Liver (tissue), 8 donors: ENCODE measurements at regions not wholly inside any gene's neighbourhood (a gene's known extent, or its start where the extent isn't known, plus 50 kb on each side); places are given as distances from the start of the nearest gene placed in this dataset.

ENCODE experiments used
- DNase-seq: peaks from one replicate; pipeline ENCODE4 v3.0.0-alpha.2; 2017; ENCODE audit warnings: low spot score
- H3K27ac ChIP-seq, 2 donors: one replicate each; pipeline ENCODE4 v1.7.0; 2013; ENCODE audit warnings: inconsistent platforms in 2 of 2, low read length in 2 of 2, control low read depth in 1 of 2, low read depth in 1 of 2, mild to moderate bottlenecking in 1 of 2
- H3K27me3 ChIP-seq, 4 donors: one replicate each; pipeline versions ENCODE4 v1.6.1 to v1.7.0; 2013; ENCODE audit warnings: low read length in 3 of 4, inconsistent platforms in 1 of 4, mild to moderate bottlenecking in 1 of 4, moderate library complexity in 1 of 4; ENCODE audit not compliant: control insufficient read depth in 4 of 4, insufficient read depth in 4 of 4
- H3K36me3 ChIP-seq, 4 donors: one replicate each; pipeline versions ENCODE4 v1.6.1 to v1.7.0; 2013; ENCODE audit warnings: low read length in 3 of 4, mild to moderate bottlenecking in 3 of 4, low read depth in 1 of 4, moderate library complexity in 1 of 4; ENCODE audit not compliant: control insufficient read depth in 4 of 4, insufficient read depth in 3 of 4
- H3K4me1 ChIP-seq, 4 donors: one replicate each; pipeline versions ENCODE4 v1.6.1 to v1.7.0; 2013; ENCODE audit warnings: low read length in 3 of 4, mild to moderate bottlenecking in 3 of 4, moderate library complexity in 1 of 4; ENCODE audit not compliant: control insufficient read depth in 4 of 4, insufficient read depth in 4 of 4
- H3K4me3 ChIP-seq, 3 donors: one replicate each; pipeline versions ENCODE4 v1.6.1 to v1.7.0; 2013; ENCODE audit warnings: low read length in 3 of 3, control low read depth in 1 of 3, low read depth in 1 of 3, mild to moderate bottlenecking in 1 of 3
- H3K9ac ChIP-seq, 2 donors: one replicate each; pipeline ENCODE4 v1.7.0; 2013; ENCODE audit warnings: low read length in 2 of 2, mild to moderate bottlenecking in 2 of 2, moderate library complexity in 2 of 2, control low read depth in 1 of 2, low read depth in 1 of 2
- H3K9me3 ChIP-seq, 4 donors: one replicate each; pipeline versions ENCODE4 v1.6.1 to v1.7.0; 2013; ENCODE audit warnings: low read length in 3 of 4; ENCODE audit not compliant: control insufficient read depth in 4 of 4
- EGR1 ChIP-seq, 2 donors: IDR thresholded peaks; 2 replicates each; pipeline ENCODE4 v1.6.1; 2016 to 2018; ENCODE audit warnings: antibody characterized with exemption in 2 of 2, low read depth in 2 of 2
- FOXA1 ChIP-seq: IDR thresholded peaks from 2 replicates; pipeline ENCODE4 v1.6.1; 2016; ENCODE audit warnings: antibody characterized with exemption
- FOXA2 ChIP-seq: IDR thresholded peaks from 2 replicates; pipeline ENCODE4 v1.6.1; 2016; ENCODE audit warnings: antibody characterized with exemption
- HNF4A ChIP-seq, 2 donors: conservative IDR thresholded peaks; 2 replicates each; pipeline ENCODE4 v1.6.1; 2016; ENCODE audit warnings: antibody characterized with exemption in 2 of 2, mild to moderate bottlenecking in 2 of 2
- HNF4G ChIP-seq: IDR thresholded peaks from 2 replicates; pipeline ENCODE4 v1.6.1; 2016; ENCODE audit warnings: antibody characterized with exemption
- JUND ChIP-seq, 2 donors: IDR thresholded peaks; 2 replicates each; pipeline ENCODE4 v1.6.1; 2016; ENCODE audit warnings: antibody characterized with exemption in 2 of 2
- NR2F2 ChIP-seq: IDR thresholded peaks from 2 replicates; pipeline ENCODE4 v1.6.1; 2016; ENCODE audit warnings: antibody characterized with exemption
- RAD21 ChIP-seq, 2 donors: IDR thresholded peaks; 2 replicates each; pipeline ENCODE4 v1.6.1; 2016; ENCODE audit warnings: antibody characterized with exemption in 2 of 2, mild to moderate bottlenecking in 2 of 2
- RXRA ChIP-seq, 2 donors: IDR thresholded peaks; 2 replicates each; pipeline ENCODE4 v1.6.1; 2017 to 2018; ENCODE audit warnings: antibody characterized with exemption in 2 of 2, mild to moderate bottlenecking in 1 of 2
- SP1 ChIP-seq: IDR thresholded peaks from 2 replicates; pipeline ENCODE4 v1.6.1; 2018; ENCODE audit warnings: antibody characterized with exemption, mild to moderate bottlenecking
- TAF1 ChIP-seq: conservative IDR thresholded peaks from 2 replicates; pipeline ENCODE4 v1.6.1; 2016; ENCODE audit warnings: antibody characterized with exemption, mild to moderate bottlenecking
- YY1 ChIP-seq: IDR thresholded peaks from 2 replicates; pipeline ENCODE4 v1.6.1; 2016; ENCODE audit warnings: antibody characterized with exemption, mild to moderate bottlenecking
- WGBS: extraction: QIAGEN DNeasy Blood & Tissue Kit; methylation state at CpG from one replicate; pipeline ENCODE4 v1.1.7; 2013; 5-methylcytosine and 5-hydroxymethylcytosine counted together
- TF ChIP-seq, protein P1 (sequence below): IDR thresholded peaks from 2 replicates; pipeline ENCODE4 v1.6.1; 2016; ENCODE audit warnings: antibody characterized with exemption
- TF ChIP-seq, protein P2 (sequence below): fragments of 150-350 bp; IDR thresholded peaks from 2 replicates; pipeline ENCODE4 v1.5.1; 2017; ENCODE audit warnings: improper control_type of control experiment, low read depth, low read length; ENCODE audit not compliant: missing input control
- TF ChIP-seq, protein P3 (sequence below): IDR thresholded peaks from 2 replicates; pipeline ENCODE4 v1.6.1; 2016; ENCODE audit warnings: antibody characterized with exemption, mild to moderate bottlenecking
- donor health status: healthy.
- donor health status: healthy.
- donor health status: healthy.
- donor health status: healthy.
- donor health status: healthy.

DNA sequence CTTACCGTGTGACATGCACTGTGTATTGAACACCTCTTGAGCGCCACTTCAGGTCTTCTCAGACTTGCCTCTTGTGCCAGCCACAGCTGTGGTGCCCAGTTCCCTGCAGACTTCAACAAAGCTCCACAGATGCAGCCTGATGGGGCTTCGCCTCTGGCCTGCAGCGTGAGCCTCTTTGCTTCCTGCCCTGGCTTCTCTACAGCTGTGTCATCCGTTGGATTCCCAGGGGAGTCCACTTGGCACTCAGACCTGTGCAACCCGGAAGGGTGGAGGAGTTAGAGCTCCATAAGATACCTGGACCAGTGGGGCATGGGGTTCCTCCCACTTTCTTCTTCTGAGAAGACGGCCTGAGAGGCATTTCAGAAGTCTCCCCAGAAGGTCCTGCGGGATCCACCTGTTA, 57.7 kb upstream of the BNIP2 start:
- WGBS = 88% methylated on average over 8 of the region's 8 CpGs
- Histone ChIP-seq H3K4me1 (peaks cover 0 to 2% (median 0%) of the 10 kb centered on the region in 4 donors), H3K36me3 (no peaks in the 10 kb centered on the region), H3K9me3 (no peaks in the 10 kb centered on the region), H3K9ac (no peak overlapping the region), H3K27me3 (peaks cover 0 to 2% (median 0%) of the 10 kb centered on the region in 4 donors), H3K27ac (no peak overlapping the region), H3K4me3 (no peak overlapping the region)
- no peak for TF ChIP-seq HNF4G
- TF ChIP-seq YY1 = no peak
- TF ChIP-seq, protein P1, sequence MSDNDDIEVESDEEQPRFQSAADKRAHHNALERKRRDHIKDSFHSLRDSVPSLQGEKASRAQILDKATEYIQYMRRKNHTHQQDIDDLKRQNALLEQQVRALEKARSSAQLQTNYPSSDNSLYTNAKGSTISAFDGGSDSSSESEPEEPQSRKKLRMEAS = no peak
- TF ChIP-seq HNF4A (conservative IDR thresholded peaks at IDR 0.05) = no peak
- TF ChIP-seq FOXA1 = no peak
- TF ChIP-seq, protein P2, sequence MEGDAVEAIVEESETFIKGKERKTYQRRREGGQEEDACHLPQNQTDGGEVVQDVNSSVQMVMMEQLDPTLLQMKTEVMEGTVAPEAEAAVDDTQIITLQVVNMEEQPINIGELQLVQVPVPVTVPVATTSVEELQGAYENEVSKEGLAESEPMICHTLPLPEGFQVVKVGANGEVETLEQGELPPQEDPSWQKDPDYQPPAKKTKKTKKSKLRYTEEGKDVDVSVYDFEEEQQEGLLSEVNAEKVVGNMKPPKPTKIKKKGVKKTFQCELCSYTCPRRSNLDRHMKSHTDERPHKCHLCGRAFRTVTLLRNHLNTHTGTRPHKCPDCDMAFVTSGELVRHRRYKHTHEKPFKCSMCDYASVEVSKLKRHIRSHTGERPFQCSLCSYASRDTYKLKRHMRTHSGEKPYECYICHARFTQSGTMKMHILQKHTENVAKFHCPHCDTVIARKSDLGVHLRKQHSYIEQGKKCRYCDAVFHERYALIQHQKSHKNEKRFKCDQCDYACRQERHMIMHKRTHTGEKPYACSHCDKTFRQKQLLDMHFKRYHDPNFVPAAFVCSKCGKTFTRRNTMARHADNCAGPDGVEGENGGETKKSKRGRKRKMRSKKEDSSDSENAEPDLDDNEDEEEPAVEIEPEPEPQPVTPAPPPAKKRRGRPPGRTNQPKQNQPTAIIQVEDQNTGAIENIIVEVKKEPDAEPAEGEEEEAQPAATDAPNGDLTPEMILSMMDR = no peak
- TF ChIP-seq FOXA2 = no peak
- TF ChIP-seq NR2F2 = no peak
- TF ChIP-seq EGR1 (IDR thresholded peaks at IDR 0.05; ENCODE audit: low read depth in 2 of 2) = no peak
- no peak for TF ChIP-seq RAD21 (IDR thresholded peaks at IDR 0.05)
- DNase-seq = no peak

DNA sequence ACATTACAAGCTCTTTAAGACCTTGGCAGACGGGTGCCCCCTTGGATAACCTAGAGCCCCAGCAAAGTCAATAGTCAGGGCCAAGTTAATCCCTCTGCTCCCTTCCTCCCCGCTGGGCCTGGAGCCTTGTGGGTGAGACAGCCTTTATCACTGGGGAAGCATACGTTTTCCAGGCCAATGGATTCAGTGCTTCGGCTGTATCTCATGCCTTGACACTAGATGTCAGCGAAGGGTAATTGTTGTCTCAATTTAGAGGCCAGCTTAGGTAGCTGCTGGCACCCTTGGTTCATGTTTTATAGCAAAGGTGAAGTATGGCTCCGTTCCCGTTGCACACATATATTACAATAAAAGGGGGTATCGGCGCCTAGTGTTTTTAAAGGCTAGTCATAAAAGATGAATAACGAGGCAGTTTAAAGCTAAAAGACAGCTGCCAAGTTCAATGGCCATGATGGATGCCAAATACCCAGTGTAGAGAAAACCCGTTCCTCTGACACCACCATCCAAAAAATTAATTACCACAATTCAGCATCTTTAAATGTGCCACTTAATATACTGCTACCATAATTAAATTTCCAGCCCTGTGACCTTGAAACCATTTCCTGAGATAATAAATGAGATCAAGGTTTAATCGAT, 52.3 kb upstream of the BNIP2 start:
- peaks cover 0 to 1% (median 0%) of the 10 kb centered on the region in 4 donors for H3K27me3 ChIP-seq
- H3K9me3 ChIP-seq = no peaks in the 10 kb centered on the region
- peaks cover 0 to 37% (median 29%) of the 10 kb centered on the region in 4 donors for H3K4me1 ChIP-seq
- H3K27ac ChIP-seq = peak overlapping the region; percentile 22 to 51
- H3K4me3 ChIP-seq = no peak overlapping the region
- DNase-seq = no peak
- peak overlapping the region in 1 of 2 donors; percentile 65 for H3K9ac ChIP-seq
- 29% methylated on average over 12 of the region's 12 CpGs for WGBS
- TF ChIP-seq YY1 (peak; percentile 55), HNF4A (conservative IDR thresholded peaks at IDR 0.05) (peak in 1 of 2 donors; percentile 58), TAF1 (no peak), RXRA (IDR thresholded peaks at IDR 0.05) (peak; percentile 27 to 53), RAD21 (IDR thresholded peaks at IDR 0.05) (peak; percentile 88 to 89), JUND (IDR thresholded peaks at IDR 0.05) (no peak), FOXA1 (no peak), SP1 (peak; percentile 47), FOXA2 (no peak)
- TF ChIP-seq, protein P2 = peak; percentile 52
- TF ChIP-seq, protein P3, sequence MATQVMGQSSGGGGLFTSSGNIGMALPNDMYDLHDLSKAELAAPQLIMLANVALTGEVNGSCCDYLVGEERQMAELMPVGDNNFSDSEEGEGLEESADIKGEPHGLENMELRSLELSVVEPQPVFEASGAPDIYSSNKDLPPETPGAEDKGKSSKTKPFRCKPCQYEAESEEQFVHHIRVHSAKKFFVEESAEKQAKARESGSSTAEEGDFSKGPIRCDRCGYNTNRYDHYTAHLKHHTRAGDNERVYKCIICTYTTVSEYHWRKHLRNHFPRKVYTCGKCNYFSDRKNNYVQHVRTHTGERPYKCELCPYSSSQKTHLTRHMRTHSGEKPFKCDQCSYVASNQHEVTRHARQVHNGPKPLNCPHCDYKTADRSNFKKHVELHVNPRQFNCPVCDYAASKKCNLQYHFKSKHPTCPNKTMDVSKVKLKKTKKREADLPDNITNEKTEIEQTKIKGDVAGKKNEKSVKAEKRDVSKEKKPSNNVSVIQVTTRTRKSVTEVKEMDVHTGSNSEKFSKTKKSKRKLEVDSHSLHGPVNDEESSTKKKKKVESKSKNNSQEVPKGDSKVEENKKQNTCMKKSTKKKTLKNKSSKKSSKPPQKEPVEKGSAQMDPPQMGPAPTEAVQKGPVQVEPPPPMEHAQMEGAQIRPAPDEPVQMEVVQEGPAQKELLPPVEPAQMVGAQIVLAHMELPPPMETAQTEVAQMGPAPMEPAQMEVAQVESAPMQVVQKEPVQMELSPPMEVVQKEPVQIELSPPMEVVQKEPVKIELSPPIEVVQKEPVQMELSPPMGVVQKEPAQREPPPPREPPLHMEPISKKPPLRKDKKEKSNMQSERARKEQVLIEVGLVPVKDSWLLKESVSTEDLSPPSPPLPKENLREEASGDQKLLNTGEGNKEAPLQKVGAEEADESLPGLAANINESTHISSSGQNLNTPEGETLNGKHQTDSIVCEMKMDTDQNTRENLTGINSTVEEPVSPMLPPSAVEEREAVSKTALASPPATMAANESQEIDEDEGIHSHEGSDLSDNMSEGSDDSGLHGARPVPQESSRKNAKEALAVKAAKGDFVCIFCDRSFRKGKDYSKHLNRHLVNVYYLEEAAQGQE = peak; percentile 37
- TF ChIP-seq, protein P1 = no peak
- no peaks in the 10 kb centered on the region for H3K36me3 ChIP-seq
